Panc1 (cell line): ENCODE measurements at regions not wholly inside any gene's neighbourhood (a gene's known extent, or its start where the extent isn't known, plus 50 kb on each side); places are given as distances from the start of the nearest gene placed in this dataset.

ENCODE experiments used
- ATAC-seq: fragments of 200-7000 bp; cut with Tn5 transposase; 2 replicates; pipeline ENCODE4 v1.9.1; 2020; ENCODE audit warnings: mild to moderate bottlenecking, moderate library complexity
- BruUV-seq: library from RNA; stranded (reverse); fragments of 400-500 nt; replicated peaks from 2 replicates; lab custom pipeline; 2021; lab: Mats Ljungman, UMichigan
- CTCF ChIA-PET: fragments of 300-600 bp; sonication (Branson Sonifier 250); formaldehyde crosslinking; loops from one replicate; lab custom pipeline; 2022; ENCODE audit warnings: antibody characterized with exemption; lab: Charles Lee
- POLR2A ChIA-PET: fragments of 300-600 bp; sonication (Branson Sonifier 250); formaldehyde crosslinking; loops from one replicate; lab custom pipeline; 2022; ENCODE audit warnings: antibody characterized with exemption; lab: Charles Lee
- DNase-seq: peaks from one replicate; pipeline ENCODE4 v3.0.0-alpha.2; 2010; ENCODE audit warnings: low read depth, low spot score
- H3K27ac ChIP-seq: 2 replicates; pipeline ENCODE4 v1.5.1; 2011; ENCODE audit warnings: mild to moderate bottlenecking, low read length, inconsistent platforms
- H3K27me3 ChIP-seq: fragments of 200-500 bp; sonication (Bioruptor generic); 2 replicates; pipeline ENCODE4 v1.6.0; 2014; ENCODE audit warnings: low read length, inconsistent platforms; ENCODE audit not compliant: control insufficient read depth, insufficient read depth
- H3K36me3 ChIP-seq: fragments of 200-500 bp; sonication (Bioruptor generic); 2 replicates; pipeline ENCODE4 v1.5.1; 2014; ENCODE audit warnings: inconsistent platforms, mild to moderate bottlenecking, low read length, moderate library complexity; ENCODE audit not compliant: control insufficient read depth, insufficient read depth
- H3K4me1 ChIP-seq: 2 replicates; pipeline ENCODE4 v1.5.1; 2011; ENCODE audit warnings: inconsistent platforms, mild to moderate bottlenecking, low read length, moderate library complexity; ENCODE audit not compliant: control insufficient read depth, insufficient read depth
- H3K4me3 ChIP-seq, 2 experiments: 2 replicates each; pipeline ENCODE4 v1.5.1; 2011 to 2012; ENCODE audit warnings: low read depth in 2 of 2, low read length in 2 of 2, mild to moderate bottlenecking in 2 of 2, inconsistent platforms in 1 of 2, moderate library complexity in 1 of 2
- H3K9me3 ChIP-seq: fragments of 200-500 bp; sonication (Bioruptor generic); 2 replicates; pipeline ENCODE4 v1.5.1; 2014; ENCODE audit warnings: low read depth, mild to moderate bottlenecking, inconsistent platforms, low read length, moderate library complexity; ENCODE audit not compliant: control insufficient read depth, insufficient read depth
- POLR2AphosphoS5 ChIP-seq: IDR thresholded peaks from 2 replicates; pipeline ENCODE4 v1.6.1; 2012; ENCODE audit warnings: mild to moderate bottlenecking, low read depth, low read length, moderate library complexity
- REST ChIP-seq, 2 experiments: IDR thresholded peaks; 2 replicates each; pipeline ENCODE4 v1.6.1; 2011 to 2012; ENCODE audit warnings: low read depth in 2 of 2, control low read depth in 1 of 2, low read length in 1 of 2, mild to moderate bottlenecking in 1 of 2, moderate library complexity in 1 of 2; ENCODE audit not compliant: insufficient read depth in 1 of 2
- SIN3A ChIP-seq: IDR thresholded peaks from 2 replicates; pipeline ENCODE4 v1.6.1; 2012; ENCODE audit warnings: low read depth, mild to moderate bottlenecking, low read length, moderate library complexity, borderline replicate concordance; ENCODE audit not compliant: insufficient read depth
- TCF7L2 ChIP-seq: IDR thresholded peaks from 2 replicates; pipeline ENCODE4 v1.6.1; 2011; ENCODE audit warnings: mild to moderate bottlenecking, low read depth, low read length, inconsistent platforms
- in situ Hi-C: cut with HindIII; loops from 2 replicates; pipeline ENCODE4 v1.10.0; 2016; ENCODE audit warnings: low sequenced_read_pairs, low pct_unique_long_range_greater_than_20kb
- intact Hi-C: fragments of 100-400 bp; cut with micrococcal nuclease; formaldehyde crosslinking; loops from one replicate; pipeline ENCODE4 v1.10.0; 2022; ENCODE audit not compliant: unreplicated experiment
- TF ChIP-seq, protein P1 (sequence below): fragments of 450-650 bp; IDR thresholded peaks from 2 replicates; pipeline ENCODE4 v1.5.1; 2017; ENCODE audit warnings: mild to moderate bottlenecking

DNA sequence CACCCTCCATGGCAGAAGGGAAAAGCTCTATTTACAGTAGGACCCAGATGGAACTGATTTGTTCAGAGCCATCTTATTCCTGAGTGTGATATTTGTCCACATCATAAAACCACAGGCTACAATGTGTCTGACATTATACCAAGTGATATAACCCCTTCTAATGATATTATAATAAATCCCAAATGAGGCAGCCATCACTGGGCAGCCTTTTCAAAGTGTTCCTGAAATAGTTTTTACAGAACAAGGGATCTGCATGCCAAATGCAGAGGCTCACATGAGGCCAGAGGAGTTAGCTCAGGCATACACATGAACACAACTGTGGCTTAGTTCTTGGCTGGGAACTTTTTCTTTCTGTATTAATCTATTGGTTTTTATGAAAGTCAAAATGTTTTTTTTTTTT lies 207.7 kb downstream of the MAFB start:
- in situ Hi-C loops (no loop called here), intact Hi-C loops (no loop called here)
- Histone ChIP-seq H3K9me3 (no peaks in the 10 kb centered on the region), H3K4me3 (no peak overlapping the region), H3K36me3 (no peaks in the 10 kb centered on the region), H3K27ac (no peak overlapping the region), H3K27me3 (no peaks in the 10 kb centered on the region; the same call in 1 of the 2 replicates), H3K4me1 (no peaks in the 10 kb centered on the region)
- ChIA-PET POLR2A (no interaction called here), CTCF (no interaction called here)
- ATAC-seq (no peak), DNase-seq (no peak)
- no TSS peak for BruUV-seq
- TF ChIP-seq, protein P1, sequence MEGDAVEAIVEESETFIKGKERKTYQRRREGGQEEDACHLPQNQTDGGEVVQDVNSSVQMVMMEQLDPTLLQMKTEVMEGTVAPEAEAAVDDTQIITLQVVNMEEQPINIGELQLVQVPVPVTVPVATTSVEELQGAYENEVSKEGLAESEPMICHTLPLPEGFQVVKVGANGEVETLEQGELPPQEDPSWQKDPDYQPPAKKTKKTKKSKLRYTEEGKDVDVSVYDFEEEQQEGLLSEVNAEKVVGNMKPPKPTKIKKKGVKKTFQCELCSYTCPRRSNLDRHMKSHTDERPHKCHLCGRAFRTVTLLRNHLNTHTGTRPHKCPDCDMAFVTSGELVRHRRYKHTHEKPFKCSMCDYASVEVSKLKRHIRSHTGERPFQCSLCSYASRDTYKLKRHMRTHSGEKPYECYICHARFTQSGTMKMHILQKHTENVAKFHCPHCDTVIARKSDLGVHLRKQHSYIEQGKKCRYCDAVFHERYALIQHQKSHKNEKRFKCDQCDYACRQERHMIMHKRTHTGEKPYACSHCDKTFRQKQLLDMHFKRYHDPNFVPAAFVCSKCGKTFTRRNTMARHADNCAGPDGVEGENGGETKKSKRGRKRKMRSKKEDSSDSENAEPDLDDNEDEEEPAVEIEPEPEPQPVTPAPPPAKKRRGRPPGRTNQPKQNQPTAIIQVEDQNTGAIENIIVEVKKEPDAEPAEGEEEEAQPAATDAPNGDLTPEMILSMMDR = no peak
- TF ChIP-seq POLR2AphosphoS5 (no peak), SIN3A (no peak), REST (IDR thresholded peaks at IDR 0.05; ENCODE audit: insufficient read depth in 1 of 2, low read depth in 2 of 2, low read length in 1 of 2) (no peak), TCF7L2 (no peak)

DNA sequence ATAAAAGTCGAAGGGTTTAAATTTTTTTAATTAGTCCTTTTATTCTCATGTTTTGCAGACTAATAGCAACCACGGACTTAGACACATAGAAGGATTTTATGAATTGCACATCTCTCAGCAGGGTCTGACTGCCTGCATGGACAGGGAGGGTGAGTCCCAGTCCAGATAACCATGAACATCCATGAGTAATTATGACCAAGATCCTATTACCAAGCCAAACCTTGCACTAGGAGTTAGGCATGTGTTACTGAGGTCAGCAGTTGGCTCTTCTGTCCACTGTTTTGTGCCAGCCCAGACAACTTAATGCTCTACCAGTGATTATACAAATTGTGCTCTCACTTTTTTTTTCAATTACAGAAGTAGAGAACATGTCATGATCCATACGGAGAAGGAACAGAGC lies 211.2 kb downstream of the MAFB start:
- DNase-seq (no peak), ATAC-seq (no peak)
- Histone ChIP-seq H3K27ac (no peak overlapping the region), H3K4me1 (no peaks in the 10 kb centered on the region), H3K36me3 (no peaks in the 10 kb centered on the region), H3K4me3 (no peak overlapping the region), H3K9me3 (no peaks in the 10 kb centered on the region), H3K27me3 (no peaks in the 10 kb centered on the region; the same call in 1 of the 2 replicates)
- no peak for TF ChIP-seq POLR2AphosphoS5
- TF ChIP-seq, protein P1 = no peak
- no TSS peak for BruUV-seq
- intact Hi-C loops = no loop called here
- in situ Hi-C loops = no loop called here
- ChIA-PET POLR2A (no interaction called here), CTCF (no interaction called here)
